HG02588 (cell line): ENCODE measurements at regions not wholly inside any gene's neighbourhood (a gene's known extent, or its start where the extent isn't known, plus 50 kb on each side); places are given as distances from the start of the nearest gene placed in this dataset.

ENCODE experiments used
- ATAC-seq: cut with Tn5 transposase; IDR thresholded peaks from one replicate; pipeline ENCODE4 v1.9.1; 2021; ENCODE audit warnings: mild to moderate bottlenecking, moderate library complexity; ENCODE audit not compliant: unreplicated experiment

- ATAC-seq = no peak
Measured at GRCh38 chr2:6054161-6054671, 362.0 kb downstream of the SOX11 start.

- ATAC-seq = no peak
Measured at GRCh38 chr2:6060992-6061663, 368.9 kb downstream of the SOX11 start.

GRCh38 chr2:6064757-6065156 is 372.6 kb downstream of the SOX11 start:
- no peak for ATAC-seq

- no peak for ATAC-seq
Measured at GRCh38 chr2:6065703-6066102, 373.5 kb downstream of the SOX11 start.

- ATAC-seq = no peak
Measured at GRCh38 chr2:6067089-6067488, 374.9 kb downstream of the SOX11 start.

- ATAC-seq = no peak
Measured at GRCh38 chr2:6067806-6068205, 375.6 kb downstream of the SOX11 start.

- no peak for ATAC-seq
Measured at GRCh38 chr2:6068429-6068828, 376.2 kb downstream of the SOX11 start.

- no peak for ATAC-seq
Measured at GRCh38 chr2:6069381-6069780, 377.2 kb downstream of the SOX11 start.

GRCh38 chr2:6071519-6071918 is 379.3 kb downstream of the SOX11 start:
- no peak for ATAC-seq

GRCh38 chr2:6072276-6072675 is 380.1 kb downstream of the SOX11 start:
- no peak for ATAC-seq

GRCh38 chr2:6072768-6073167 is 380.6 kb downstream of the SOX11 start:
- ATAC-seq = no peak

- no peak for ATAC-seq
Measured at GRCh38 chr2:6073191-6074088, 381.3 kb downstream of the SOX11 start.

- no peak for ATAC-seq
Measured at GRCh38 chr2:6074089-6074643, 382.0 kb downstream of the SOX11 start.

- no peak for ATAC-seq
Measured at GRCh38 chr2:6077585-6077984, 385.4 kb downstream of the SOX11 start.

GRCh38 chr2:6078414-6078813 is 386.2 kb downstream of the SOX11 start:
- ATAC-seq = no peak

- no peak for ATAC-seq
Measured at GRCh38 chr2:6079405-6079804, 387.2 kb downstream of the SOX11 start.

GRCh38 chr2:6080932-6081753 is 389.0 kb downstream of the SOX11 start:
- ATAC-seq = no peak

GRCh38 chr2:6081955-6082624 is 389.9 kb downstream of the SOX11 start:
- no peak for ATAC-seq

- ATAC-seq = no peak
Measured at GRCh38 chr2:6082625-6083018, 390.4 kb downstream of the SOX11 start.

- no peak for ATAC-seq
Measured at GRCh38 chr2:6083136-6083535, 391.0 kb downstream of the SOX11 start.
